ENCODE measurements at regions not wholly inside any gene's neighbourhood (a gene's known extent, or its start where the extent isn't known, plus 50 kb on each side); places are given as distances from the start of the nearest gene placed in this dataset.
"Not testable (repeated sequence)": the region's sequence is repeated elsewhere in the genome, so short reads cannot be mapped to it uniquely, and the experiment has no call there.

- TF ChIP-seq EZH2 (IDR thresholded peaks at IDR 0.05); POLR2AphosphoS5 (IDR thresholded peaks at IDR 0.05; ENCODE audit: borderline replicate concordance, low read depth, low read length): not testable (repeated sequence)
Observed at GRCh38 chr13:65564561-65564960, 1665.6 kb downstream of the PCDH9 start.
